Breast epithelium (tissue), 4 donors: ENCODE measurements at regions not wholly inside any gene's neighbourhood (a gene's known extent, or its start where the extent isn't known, plus 50 kb on each side); places are given as distances from the start of the nearest gene placed in this dataset.
A peak's percentile ranks its signal among the peaks of the same experiment; 100 is the strongest.

Experiments used
- DNase-seq, 2 donors: peaks; one replicate each; pipeline ENCODE4 v3.0.0-alpha.2; 2019; ENCODE audit warnings: low spot score in 2 of 2
- H3K27ac ChIP-seq, 2 donors: fragments of 200-600 bp; sonication (generic) in 1 of 2; one replicate each; pipeline ENCODE4 v1.5.1; 2016 to 2019; ENCODE audit warnings: mild to moderate bottlenecking in 1 of 2
- H3K27me3 ChIP-seq, 2 donors: fragments of 200-600 bp; sonication (generic) in 1 of 2; one replicate each; pipeline versions ENCODE4 v1.5.1 to v1.6.0; 2017 to 2019; ENCODE audit warnings: control low read depth in 1 of 2, mild to moderate bottlenecking in 1 of 2
- H3K36me3 ChIP-seq: fragments of 200-600 bp; one replicate; pipeline ENCODE4 v1.5.1; 2019
- H3K4me1 ChIP-seq, 2 donors: fragments of 200-600 bp; sonication (generic); one replicate each; pipeline ENCODE4 v1.5.1; 2016 to 2019; ENCODE audit warnings: control low read depth in 1 of 2
- H3K4me3 ChIP-seq, 3 donors: fragments of 200-600 bp; sonication (generic); 1 replicate in 2 of 3; 2 replicates in 1 of 3; pipeline ENCODE4 v1.5.1; 2016 to 2019; ENCODE audit warnings: mild to moderate bottlenecking in 3 of 3, moderate library complexity in 2 of 3
- H3K9me3 ChIP-seq, 2 donors: fragments of 200-600 bp; sonication (generic) in 1 of 2; one replicate each; pipeline ENCODE4 v1.5.1; 2016 to 2019; ENCODE audit warnings: control low read depth in 1 of 2
- POLR2A ChIP-seq: fragments of 450-650 bp; IDR thresholded peaks from one replicate; pipeline ENCODE4 v1.6.1; 2016; ENCODE audit warnings: antibody characterized with exemption, mild to moderate bottlenecking, moderate library complexity
- POLR2AphosphoS5 ChIP-seq, 3 donors: sonication (generic); formaldehyde crosslinking; IDR thresholded peaks; one replicate each; pipeline ENCODE4 v1.6.1; 2017; ENCODE audit warnings: antibody characterized with exemption in 3 of 3
- intact Hi-C: fragments of 100-400 bp; cut with DNase I; formaldehyde crosslinking; loops from one replicate; pipeline ENCODE4 v1.15.1; 2023; ENCODE audit warnings: low total_unique reads
- TF ChIP-seq, protein P1 (sequence below), 3 donors: fragments of 450-650 bp; IDR thresholded peaks; one replicate each; pipeline ENCODE4 v1.5.1; 2016 to 2017; ENCODE audit warnings: antibody characterized with exemption in 3 of 3, mild to moderate bottlenecking in 3 of 3, moderate library complexity in 3 of 3

DNA sequence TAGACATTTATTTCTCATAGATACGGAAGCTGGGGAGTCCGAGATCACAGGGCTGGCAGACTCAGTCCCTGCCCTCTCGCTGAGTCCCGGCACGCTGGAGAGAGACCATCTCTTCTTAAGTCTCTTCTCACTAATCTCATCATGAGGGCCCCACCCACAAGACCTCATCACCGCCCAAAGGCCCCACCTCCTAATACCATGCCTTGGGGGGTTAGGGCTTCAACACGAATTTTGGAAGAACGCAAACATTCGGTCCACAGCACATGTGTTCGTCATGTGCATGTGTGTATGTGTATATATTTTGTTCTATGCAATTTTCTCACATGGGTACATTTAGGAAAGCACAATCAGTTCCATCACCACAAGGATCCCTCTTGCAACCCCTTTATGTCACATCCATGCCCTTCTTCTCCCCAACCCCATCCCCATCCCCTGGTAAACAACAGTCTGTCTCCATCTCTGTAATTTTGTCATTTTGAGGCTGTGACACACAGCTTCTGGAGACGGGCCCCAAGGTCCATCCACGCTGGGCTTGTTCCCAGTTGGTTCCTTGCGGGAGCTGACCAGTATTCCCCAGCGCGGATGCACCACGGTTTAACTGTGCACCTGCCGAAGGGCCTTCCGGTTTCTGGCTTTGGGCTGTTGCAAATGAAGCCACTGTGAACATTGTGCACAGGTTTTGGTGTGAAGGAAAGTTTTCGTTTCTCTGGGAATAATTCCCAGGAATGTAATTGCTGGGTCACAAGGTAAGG, 317.5 kb upstream of the DIO3 start:
- Histone ChIP-seq H3K27ac (no peak overlapping the region), H3K4me1 (no peaks in the 10 kb centered on the region), H3K4me3 (no peak overlapping the region), H3K9me3 (no peaks in the 10 kb centered on the region), H3K27me3 (peaks cover 0 to 11% of the 10 kb centered on the region in 2 donors), H3K36me3 (no peaks in the 10 kb centered on the region)
- intact Hi-C loops: no loop called here
- TF ChIP-seq POLR2A: no peak
- TF ChIP-seq, protein P1, sequence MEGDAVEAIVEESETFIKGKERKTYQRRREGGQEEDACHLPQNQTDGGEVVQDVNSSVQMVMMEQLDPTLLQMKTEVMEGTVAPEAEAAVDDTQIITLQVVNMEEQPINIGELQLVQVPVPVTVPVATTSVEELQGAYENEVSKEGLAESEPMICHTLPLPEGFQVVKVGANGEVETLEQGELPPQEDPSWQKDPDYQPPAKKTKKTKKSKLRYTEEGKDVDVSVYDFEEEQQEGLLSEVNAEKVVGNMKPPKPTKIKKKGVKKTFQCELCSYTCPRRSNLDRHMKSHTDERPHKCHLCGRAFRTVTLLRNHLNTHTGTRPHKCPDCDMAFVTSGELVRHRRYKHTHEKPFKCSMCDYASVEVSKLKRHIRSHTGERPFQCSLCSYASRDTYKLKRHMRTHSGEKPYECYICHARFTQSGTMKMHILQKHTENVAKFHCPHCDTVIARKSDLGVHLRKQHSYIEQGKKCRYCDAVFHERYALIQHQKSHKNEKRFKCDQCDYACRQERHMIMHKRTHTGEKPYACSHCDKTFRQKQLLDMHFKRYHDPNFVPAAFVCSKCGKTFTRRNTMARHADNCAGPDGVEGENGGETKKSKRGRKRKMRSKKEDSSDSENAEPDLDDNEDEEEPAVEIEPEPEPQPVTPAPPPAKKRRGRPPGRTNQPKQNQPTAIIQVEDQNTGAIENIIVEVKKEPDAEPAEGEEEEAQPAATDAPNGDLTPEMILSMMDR (IDR thresholded peaks at IDR 0.05): no peak
- TF ChIP-seq POLR2AphosphoS5 (IDR thresholded peaks at IDR 0.05): no peak
- DNase-seq: peak in 1 of 2 donors; percentile 9

DNA sequence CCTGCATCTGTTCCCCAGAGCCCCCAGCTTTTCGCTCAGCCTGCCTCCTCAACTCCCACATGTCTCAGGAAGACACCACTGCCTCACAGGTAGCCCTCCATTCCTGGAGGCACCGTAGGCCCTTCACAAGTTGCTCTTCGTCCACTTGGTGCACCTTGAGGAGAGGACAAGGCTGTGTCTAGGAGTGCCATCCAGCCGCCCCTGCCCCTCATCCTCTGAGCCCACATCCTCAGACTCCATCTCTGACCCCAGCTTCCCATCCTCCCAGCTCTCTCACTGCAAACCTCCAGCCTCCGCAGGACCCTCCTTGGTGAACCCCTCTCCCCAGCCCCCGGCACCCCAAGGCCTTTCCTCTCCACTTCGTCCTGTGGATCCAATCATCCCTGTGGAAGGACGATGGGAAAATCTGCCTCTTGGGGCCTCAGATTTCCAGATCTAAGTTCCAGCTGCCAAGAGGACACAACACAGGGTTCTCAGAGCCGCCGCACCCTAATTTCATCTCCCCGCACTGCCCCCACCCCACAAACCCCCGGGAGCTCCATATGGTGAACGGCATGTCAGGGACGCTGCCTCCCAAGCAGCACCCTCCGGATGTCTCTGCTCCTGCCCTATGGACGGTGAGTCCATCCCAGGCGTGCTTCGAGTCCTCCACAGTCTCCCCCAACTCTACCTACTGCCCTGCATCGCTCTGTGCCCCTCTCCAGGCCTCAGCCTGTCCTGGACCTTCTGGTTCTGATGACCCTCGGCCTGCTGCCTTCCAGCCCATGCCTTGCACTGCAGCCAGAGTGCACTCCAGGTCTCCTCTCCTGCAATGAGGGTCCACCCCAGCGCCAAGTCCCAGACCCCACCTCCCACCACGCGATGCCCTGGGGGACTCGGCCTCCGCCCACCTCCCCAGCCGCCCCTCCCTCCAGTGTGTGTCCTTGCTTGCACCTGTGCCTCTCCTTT, 314.1 kb upstream of the DIO3 start:
- peak in 1 of 2 donors; percentile 2 for DNase-seq
- TF ChIP-seq POLR2AphosphoS5 (IDR thresholded peaks at IDR 0.05) (no peak), POLR2A (no peak)
- TF ChIP-seq, protein P1 (IDR thresholded peaks at IDR 0.05): no peak
- peaks cover 0 to 20% of the 10 kb centered on the region in 2 donors for H3K27me3 ChIP-seq
- H3K9me3 ChIP-seq: no peaks in the 10 kb centered on the region
- intact Hi-C loops: no loop called here
- H3K27ac ChIP-seq: no peak overlapping the region
- no peaks in the 10 kb centered on the region for H3K36me3 ChIP-seq
- H3K4me3 ChIP-seq: no peak overlapping the region
- H3K4me1 ChIP-seq: no peaks in the 10 kb centered on the region

DNA sequence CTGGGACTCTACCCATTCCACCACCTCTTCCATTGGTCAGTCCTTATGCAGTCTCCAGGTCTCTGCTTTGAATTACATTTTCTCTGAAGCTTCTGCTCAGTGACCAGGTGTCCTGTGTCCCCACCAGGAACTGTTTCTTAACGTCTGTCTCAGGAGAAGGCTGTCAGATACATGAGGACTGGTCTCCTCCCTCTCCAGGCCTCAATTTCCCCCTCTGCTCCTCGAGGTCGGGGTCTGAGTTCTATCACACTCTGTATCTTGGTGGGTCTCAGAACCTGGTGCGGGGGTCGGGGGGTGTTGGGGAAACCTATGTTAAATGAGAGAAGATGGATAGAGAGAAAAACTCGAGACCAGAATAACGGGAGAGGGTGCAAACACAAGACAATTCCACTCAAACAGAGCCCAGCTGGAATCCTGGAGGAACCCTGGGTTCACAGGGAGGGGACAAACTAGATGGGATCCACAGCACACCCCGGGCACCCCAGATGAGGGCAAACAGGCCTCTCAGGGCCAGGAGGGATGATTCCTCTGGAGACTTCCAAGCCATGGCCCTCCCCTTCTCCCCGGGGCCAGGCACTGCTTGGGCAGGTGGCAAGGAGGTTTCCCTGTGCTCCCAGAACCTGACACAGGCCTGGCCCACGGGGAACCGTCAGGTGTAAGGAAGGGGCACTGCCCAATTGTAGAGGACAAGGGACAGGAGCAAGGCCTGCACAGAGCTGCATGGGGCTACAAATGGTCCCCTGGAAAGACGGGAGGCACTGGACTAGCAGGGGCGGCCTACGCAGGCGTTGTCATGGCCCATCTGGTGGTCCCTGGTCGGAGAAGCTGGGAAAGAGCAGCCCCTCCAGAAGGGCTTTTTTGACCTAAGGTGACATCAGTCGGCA, 313.2 kb upstream of the DIO3 start:
- DNase-seq: no peak
- no peaks in the 10 kb centered on the region for H3K36me3 ChIP-seq
- H3K4me3 ChIP-seq: no peak overlapping the region
- intact Hi-C loops: no loop called here
- no peaks in the 10 kb centered on the region for H3K9me3 ChIP-seq
- no peaks in the 10 kb centered on the region for H3K4me1 ChIP-seq
- peaks cover 0 to 15% of the 10 kb centered on the region in 2 donors for H3K27me3 ChIP-seq
- no peak overlapping the region for H3K27ac ChIP-seq
- no peak for TF ChIP-seq POLR2AphosphoS5 (IDR thresholded peaks at IDR 0.05)
- no peak for TF ChIP-seq POLR2A
- TF ChIP-seq, protein P1 (IDR thresholded peaks at IDR 0.05): no peak

DNA sequence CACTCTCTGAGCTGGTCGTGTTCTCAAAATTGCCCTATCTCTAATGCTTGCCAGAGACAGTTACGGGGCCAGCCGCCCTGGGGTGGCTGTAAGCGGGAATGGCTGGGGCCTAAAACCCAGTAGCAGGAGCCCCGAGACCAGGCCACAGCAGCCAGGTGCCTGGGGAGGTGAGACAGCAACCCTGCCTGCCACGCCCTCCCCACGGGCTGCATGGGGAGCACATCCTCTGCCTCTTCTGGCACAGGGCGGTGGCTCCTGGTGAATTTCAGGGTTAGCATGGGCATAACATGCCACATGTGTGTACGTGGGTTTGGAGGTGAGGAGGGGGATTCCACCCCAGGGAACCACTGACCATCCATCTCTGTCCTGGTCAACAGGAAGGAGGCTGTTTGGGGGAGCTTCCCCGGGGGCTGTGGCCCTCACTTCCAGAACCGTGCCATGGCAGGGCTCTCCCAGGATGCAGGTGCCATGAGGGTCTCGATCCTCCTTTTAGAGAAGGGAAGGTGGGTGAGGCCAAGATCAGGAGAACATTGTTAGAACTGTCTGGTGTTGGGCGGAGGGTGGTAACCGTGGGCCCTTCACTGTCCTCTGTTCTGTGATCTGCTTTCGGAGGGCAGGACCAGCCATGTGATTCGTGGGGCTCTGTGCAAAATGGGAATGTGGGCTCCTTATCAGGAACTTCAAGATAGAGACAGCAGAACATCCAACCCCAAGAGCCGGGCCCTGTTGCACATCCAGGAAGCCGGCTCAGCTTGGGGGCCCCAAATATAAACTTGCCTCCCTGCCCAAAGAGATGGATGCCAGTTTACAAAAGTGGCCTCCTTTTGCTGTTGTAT, 312.2 kb upstream of the DIO3 start:
- TF ChIP-seq POLR2AphosphoS5 (IDR thresholded peaks at IDR 0.05): no peak
- TF ChIP-seq, protein P1 (IDR thresholded peaks at IDR 0.05): no peak
- no peak for TF ChIP-seq POLR2A
- H3K27ac ChIP-seq: no peak overlapping the region
- no peak overlapping the region for H3K4me3 ChIP-seq
- intact Hi-C loops: no loop called here
- no peaks in the 10 kb centered on the region for H3K9me3 ChIP-seq
- peaks cover 0 to 15% of the 10 kb centered on the region in 2 donors for H3K27me3 ChIP-seq
- no peaks in the 10 kb centered on the region for H3K36me3 ChIP-seq
- no peak for DNase-seq
- no peaks in the 10 kb centered on the region for H3K4me1 ChIP-seq
